ENCODE measurements at regions not wholly inside any gene's neighbourhood (a gene's known extent, or its start where the extent isn't known, plus 50 kb on each side); places are given as distances from the start of the nearest gene placed in this dataset.

GRCh38 chr2:226625946-226626345 lies 173.7 kb downstream of the IRS1 start:
- ChIA-PET POLR2A (no interaction called here), CTCF (no interaction called here)
- H3K27me3 ChIP-seq (ENCODE audit: control insufficient read depth in 1 of 2, insufficient read depth in 2 of 2, low read length in 2 of 2), result no peaks in the 10 kb centered on the region
- intact Hi-C loops (cut with DNase I, micrococcal nuclease), result no loop called here
- no peak overlapping the region for H3K4me3 Mint-ChIP-seq
- H3K36me3 ChIP-seq (ENCODE audit: insufficient read depth, low read length), result no peaks in the 10 kb centered on the region
- H3K4me1 ChIP-seq (ENCODE audit: insufficient read depth, low read length), result no peaks in the 10 kb centered on the region
- no peak overlapping the region for H3K27ac ChIP-seq (ENCODE audit: low read depth in 1 of 2, low read length in 2 of 2)
- TF ChIP-seq CTCF (IDR thresholded peaks at IDR 0.05), result no peak
- ATAC-seq (ENCODE audit: poor library complexity) (no peak), DNase-seq (no peak)
- no peaks in the 10 kb centered on the region for H3K9me3 Mint-ChIP-seq
- H3K9me3 ChIP-seq (ENCODE audit: control insufficient read depth in 1 of 2, insufficient read depth in 1 of 2, low read length in 2 of 2), result no peaks in the 10 kb centered on the region
- H3K27ac Mint-ChIP-seq, result no peak overlapping the region
- H3K4me3 ChIP-seq (ENCODE audit: low read length), result no peak overlapping the region
- peaks cover 11% of the 10 kb centered on the region for H3K27me3 Mint-ChIP-seq
- no peaks in the 10 kb centered on the region for H3K4me1 Mint-ChIP-seq (ENCODE audit: low read depth)
- H3K36me3 Mint-ChIP-seq (ENCODE audit: low read depth), result no peaks in the 10 kb centered on the region

- DNase-seq, result no peak
- CTCF ChIA-PET, result no interaction called here
- intact Hi-C loops (cut with DNase I, micrococcal nuclease), result no loop called here
- no peaks in the 10 kb centered on the region for H3K36me3 Mint-ChIP-seq (ENCODE audit: low read depth)
- Histone ChIP-seq H3K4me3 (ENCODE audit: low read length) (no peak overlapping the region), H3K4me1 (ENCODE audit: insufficient read depth, low read length) (no peaks in the 10 kb centered on the region), H3K27me3 (ENCODE audit: control insufficient read depth in 1 of 2, insufficient read depth in 2 of 2, low read length in 2 of 2) (peaks cover 0 to 3% of the 10 kb centered on the region in 2 experiments), H3K27ac (ENCODE audit: low read depth in 1 of 2, low read length in 2 of 2) (no peak overlapping the region), H3K9me3 (ENCODE audit: control insufficient read depth in 1 of 2, insufficient read depth in 1 of 2, low read length in 2 of 2) (no peaks in the 10 kb centered on the region), H3K36me3 (ENCODE audit: insufficient read depth, low read length) (no peaks in the 10 kb centered on the region)
- H3K9me3 Mint-ChIP-seq, result no peaks in the 10 kb centered on the region
- no peak overlapping the region for H3K27ac Mint-ChIP-seq
- H3K27me3 Mint-ChIP-seq, result peaks cover 7% of the 10 kb centered on the region
- no peak overlapping the region for H3K4me3 Mint-ChIP-seq
- no peak for TF ChIP-seq CTCF (IDR thresholded peaks at IDR 0.05)
- POLR2A ChIA-PET, result no interaction called here
- no peaks in the 10 kb centered on the region for H3K4me1 Mint-ChIP-seq (ENCODE audit: low read depth)
- no peak for ATAC-seq (ENCODE audit: poor library complexity)
These were observed 175.8 kb downstream of the IRS1 start for GRCh38 chr2:226623587-226624368.

- Mint-ChIP-seq H3K4me3 (no peak overlapping the region), H3K27ac (no peak overlapping the region), H3K9me3 (no peaks in the 10 kb centered on the region), H3K4me1 (ENCODE audit: low read depth) (no peaks in the 10 kb centered on the region), H3K27me3 (peaks cover 11% of the 10 kb centered on the region), H3K36me3 (ENCODE audit: low read depth) (no peaks in the 10 kb centered on the region)
- CTCF ChIA-PET, result no interaction called here
- intact Hi-C loops (cut with DNase I, micrococcal nuclease), result no loop called here
- H3K36me3 ChIP-seq (ENCODE audit: insufficient read depth, low read length), result no peaks in the 10 kb centered on the region
- DNase-seq, result no peak
- H3K27ac ChIP-seq (ENCODE audit: low read depth in 1 of 2, low read length in 2 of 2), result no peak overlapping the region
- H3K4me1 ChIP-seq (ENCODE audit: insufficient read depth, low read length), result no peaks in the 10 kb centered on the region
- no peak for ATAC-seq (ENCODE audit: poor library complexity)
- no peak for TF ChIP-seq CTCF (IDR thresholded peaks at IDR 0.05)
- POLR2A ChIA-PET, result no interaction called here
- H3K9me3 ChIP-seq (ENCODE audit: control insufficient read depth in 1 of 2, insufficient read depth in 1 of 2, low read length in 2 of 2), result no peaks in the 10 kb centered on the region
- H3K4me3 ChIP-seq (ENCODE audit: low read length), result no peak overlapping the region
- peaks cover 0 to 3% of the 10 kb centered on the region in 2 experiments for H3K27me3 ChIP-seq (ENCODE audit: control insufficient read depth in 1 of 2, insufficient read depth in 2 of 2, low read length in 2 of 2)
These were observed 177.1 kb downstream of the IRS1 start for GRCh38 chr2:226622484-226622883.
